HEK293 (cell line): ENCODE measurements at regions not wholly inside any gene's neighbourhood (a gene's known extent, or its start where the extent isn't known, plus 50 kb on each side); places are given as distances from the start of the nearest gene placed in this dataset.

Experiments
- CTCF ChIA-PET: fragments of 350-600 bp; formaldehyde crosslinking; extraction: SDS; loops from one replicate; lab custom pipeline; 2021; ENCODE audit warnings: antibody characterized with exemption; lab: Yijun Ruan, JAX
- POLR2A ChIA-PET: fragments of 300-600 bp; formaldehyde crosslinking; extraction: SDS; loops from one replicate; lab custom pipeline; 2020; ENCODE audit warnings: antibody characterized with exemption, inconsistent platforms; lab: Yijun Ruan, JAX
- H3K27ac ChIP-seq: fragments of 200-500 bp; sonication (Bioruptor generic); 2 replicates; pipeline ENCODE4 v1.5.1; 2014; ENCODE audit warnings: low read depth, low read length, control low read depth, inconsistent platforms; ENCODE audit errors: extremely low read depth
- H3K36me3 ChIP-seq, 2 experiments: fragments of 200-500 bp in 1 of 2; sonication (Bioruptor generic) in 1 of 2; 1 replicate in 1 of 2; 2 replicates in 1 of 2; pipeline ENCODE4 v1.5.1; 2014 to 2017; ENCODE audit warnings: inconsistent platforms in 2 of 2, low read length in 2 of 2; ENCODE audit not compliant: control insufficient read depth in 2 of 2, insufficient read depth in 1 of 2
- H3K4me1 ChIP-seq: fragments of 200-500 bp; sonication (Bioruptor generic); 2 replicates; pipeline ENCODE4 v1.5.1; 2014; ENCODE audit warnings: mild to moderate bottlenecking, low read length, inconsistent platforms; ENCODE audit not compliant: control insufficient read depth, insufficient read depth
- H3K4me3 ChIP-seq: 2 replicates; pipeline ENCODE4 v1.5.1; 2011; ENCODE audit warnings: low read depth, mild to moderate bottlenecking, control low read depth, low read length, moderate library complexity
- H3K9me3 ChIP-seq: fragments of 200-500 bp; sonication (Bioruptor generic); 2 replicates; pipeline ENCODE4 v1.5.1; 2014; ENCODE audit warnings: low read depth, low read length, inconsistent platforms; ENCODE audit not compliant: control insufficient read depth, insufficient read depth
- MZF1 ChIP-seq: fragments of 450-650 bp; formaldehyde crosslinking; IDR thresholded peaks from 2 replicates; pipeline ENCODE4 v1.5.1; 2017; ENCODE audit warnings: missing biosample characterization, missing genetic modification characterization, borderline replicate concordance
- SALL2 ChIP-seq: fragments of 450-650 bp; formaldehyde crosslinking; IDR thresholded peaks from 2 replicates; pipeline ENCODE4 v1.5.0; 2017; ENCODE audit warnings: missing biosample characterization, mild to moderate bottlenecking, missing genetic modification characterization, borderline replicate concordance
- SP7 ChIP-seq: fragments of 450-650 bp; formaldehyde crosslinking; IDR thresholded peaks from 2 replicates; pipeline ENCODE4 v1.5.1; 2016; ENCODE audit warnings: missing biosample characterization, missing genetic modification characterization
- TRIM28 ChIP-seq: IDR thresholded peaks from 2 replicates; pipeline ENCODE4 v1.6.1; 2011; ENCODE audit warnings: low read length, control low read depth, borderline replicate concordance
- ZNF157 ChIP-seq: fragments of 450-650 bp; formaldehyde crosslinking; IDR thresholded peaks from 2 replicates; pipeline ENCODE4 v1.5.1; 2016; ENCODE audit warnings: missing biosample characterization, missing genetic modification characterization
- ZNF202 ChIP-seq: fragments of 450-650 bp; formaldehyde crosslinking; IDR thresholded peaks from 2 replicates; pipeline ENCODE4 v1.5.1; 2016; ENCODE audit warnings: missing biosample characterization, missing genetic modification characterization, borderline replicate concordance
- ZNF26 ChIP-seq: fragments of 450-650 bp; formaldehyde crosslinking; IDR thresholded peaks from 2 replicates; pipeline ENCODE4 v1.5.1; 2016; ENCODE audit warnings: missing biosample characterization, missing genetic modification characterization
- ZNF404 ChIP-seq: fragments of 450-650 bp; formaldehyde crosslinking; IDR thresholded peaks from 2 replicates; pipeline ENCODE4 v1.5.1; 2017; ENCODE audit warnings: missing biosample characterization, missing genetic modification characterization
- ZNF433 ChIP-seq: fragments of 450-650 bp; formaldehyde crosslinking; IDR thresholded peaks from 2 replicates; pipeline ENCODE4 v1.5.1; 2016; ENCODE audit warnings: missing biosample characterization, missing genetic modification characterization, low read depth
- ZNF530 ChIP-seq: fragments of 450-650 bp; formaldehyde crosslinking; IDR thresholded peaks from 2 replicates; pipeline ENCODE4 v1.5.1; 2016; ENCODE audit warnings: low read depth, missing biosample characterization, missing genetic modification characterization
- ZNF585B ChIP-seq: fragments of 450-650 bp; formaldehyde crosslinking; IDR thresholded peaks from 2 replicates; pipeline ENCODE4 v1.5.1; 2016; ENCODE audit warnings: missing biosample characterization, missing genetic modification characterization
- ZNF600 ChIP-seq: fragments of 450-650 bp; formaldehyde crosslinking; IDR thresholded peaks from 2 replicates; pipeline ENCODE4 v1.5.1; 2016; ENCODE audit warnings: missing biosample characterization, missing genetic modification characterization
- ZNF707 ChIP-seq: fragments of 450-650 bp; formaldehyde crosslinking; IDR thresholded peaks from 2 replicates; pipeline ENCODE4 v1.5.1; 2016; ENCODE audit warnings: missing biosample characterization, missing genetic modification characterization
- ZSCAN16 ChIP-seq: fragments of 450-650 bp; formaldehyde crosslinking; IDR thresholded peaks from 2 replicates; pipeline ENCODE4 v1.5.1; 2016; ENCODE audit warnings: missing biosample characterization, missing genetic modification characterization
- ZSCAN18 ChIP-seq: fragments of 450-650 bp; formaldehyde crosslinking; IDR thresholded peaks from 2 replicates; pipeline ENCODE4 v1.5.1; 2016; ENCODE audit warnings: missing biosample characterization, missing genetic modification characterization
- ZSCAN4 ChIP-seq: fragments of 450-650 bp; formaldehyde crosslinking; IDR thresholded peaks from 2 replicates; pipeline ENCODE4 v1.5.1; 2017; ENCODE audit warnings: missing biosample characterization, missing genetic modification characterization
- ZSCAN5A ChIP-seq: fragments of 450-650 bp; formaldehyde crosslinking; IDR thresholded peaks from 2 replicates; pipeline ENCODE4 v1.5.1; 2016; ENCODE audit warnings: missing biosample characterization, missing genetic modification characterization
- ZXDB ChIP-seq: fragments of 450-650 bp; formaldehyde crosslinking; IDR thresholded peaks from 2 replicates; pipeline ENCODE4 v1.5.1; 2016; ENCODE audit warnings: missing biosample characterization, missing genetic modification characterization
- TF ChIP-seq, protein P1 (sequence below): fragments of 450-650 bp; IDR thresholded peaks from 2 replicates; pipeline ENCODE4 v1.5.1; 2018; ENCODE audit warnings: missing biosample characterization, mild to moderate bottlenecking, missing genetic modification characterization

- no peaks in the 10 kb centered on the region for H3K36me3 ChIP-seq
- CTCF ChIA-PET: no interaction called here
- no peaks in the 10 kb centered on the region for H3K9me3 ChIP-seq
- no peak overlapping the region for H3K27ac ChIP-seq
- H3K4me1 ChIP-seq: no peaks in the 10 kb centered on the region
- POLR2A ChIA-PET: no interaction called here
- TF ChIP-seq ZNF202 (tag by site-specific recombination) (no peak), MZF1 (tag by site-specific recombination) (no peak), ZSCAN16 (tag by site-specific recombination) (no peak), ZNF433 (tag by site-specific recombination) (no peak)
- TF ChIP-seq, protein P1, sequence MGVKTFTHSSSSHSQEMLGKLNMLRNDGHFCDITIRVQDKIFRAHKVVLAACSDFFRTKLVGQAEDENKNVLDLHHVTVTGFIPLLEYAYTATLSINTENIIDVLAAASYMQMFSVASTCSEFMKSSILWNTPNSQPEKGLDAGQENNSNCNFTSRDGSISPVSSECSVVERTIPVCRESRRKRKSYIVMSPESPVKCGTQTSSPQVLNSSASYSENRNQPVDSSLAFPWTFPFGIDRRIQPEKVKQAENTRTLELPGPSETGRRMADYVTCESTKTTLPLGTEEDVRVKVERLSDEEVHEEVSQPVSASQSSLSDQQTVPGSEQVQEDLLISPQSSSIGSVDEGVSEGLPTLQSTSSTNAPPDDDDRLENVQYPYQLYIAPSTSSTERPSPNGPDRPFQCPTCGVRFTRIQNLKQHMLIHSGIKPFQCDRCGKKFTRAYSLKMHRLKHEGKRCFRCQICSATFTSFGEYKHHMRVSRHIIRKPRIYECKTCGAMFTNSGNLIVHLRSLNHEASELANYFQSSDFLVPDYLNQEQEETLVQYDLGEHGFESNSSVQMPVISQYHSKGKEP: no peak
- no peak overlapping the region for H3K4me3 ChIP-seq
Measured at GRCh38 chr6:6412221-6412620, 91.8 kb upstream of the F13A1 start.

GRCh38 chr6:6412700-6413099 lies 92.2 kb upstream of the F13A1 start:
- ChIA-PET CTCF (no interaction called here), POLR2A (no interaction called here)
- Histone ChIP-seq H3K4me1 (no peaks in the 10 kb centered on the region), H3K9me3 (no peaks in the 10 kb centered on the region), H3K27ac (no peak overlapping the region), H3K4me3 (no peak overlapping the region), H3K36me3 (no peaks in the 10 kb centered on the region)
- TF ChIP-seq ZNF433 (tag by site-specific recombination) (no peak), ZXDB (tag by site-specific recombination) (no peak), ZSCAN16 (tag by site-specific recombination) (no peak)

DNA sequence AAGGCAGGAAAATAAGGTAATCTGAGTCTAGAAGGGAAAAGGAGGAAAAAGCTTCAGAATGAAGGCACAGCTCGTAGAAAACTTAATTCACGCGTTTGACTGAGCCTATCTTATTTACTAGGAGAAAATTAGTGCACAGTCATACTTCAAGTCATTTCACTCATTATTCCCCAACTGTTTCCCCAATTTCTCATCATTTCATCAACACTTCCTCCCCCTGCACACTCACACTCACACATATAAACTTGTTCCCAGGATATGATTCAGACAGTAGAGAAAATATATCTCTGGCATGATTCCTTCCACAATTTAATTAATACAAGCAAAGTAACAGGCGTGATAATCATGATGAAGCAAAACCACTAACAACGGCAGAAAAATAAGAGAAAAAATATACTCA lies 94.5 kb upstream of the F13A1 start:
- ChIA-PET CTCF (interaction anchor here (1.1 kb wide), 1 partner anchor 8 kb away, joined by 3 read pairs; no protein-coding TSS in a partner anchor), POLR2A (no interaction called here)
- Histone ChIP-seq H3K9me3 (no peaks in the 10 kb centered on the region), H3K36me3 (no peaks in the 10 kb centered on the region), H3K4me3 (no peak overlapping the region), H3K27ac (no peak overlapping the region), H3K4me1 (no peaks in the 10 kb centered on the region)
- TF ChIP-seq ZSCAN4 (tag by site-specific recombination) (no peak), ZNF600 (tag by site-specific recombination) (no peak), TRIM28 (no peak), ZNF585B (tag by site-specific recombination) (no peak), ZSCAN18 (tag by site-specific recombination) (no peak), SALL2 (no peak), ZNF530 (tag by site-specific recombination) (no peak), ZNF404 (tag by site-specific recombination) (no peak), ZNF157 (tag by site-specific recombination) (no peak), ZSCAN5A (tag by site-specific recombination) (no peak), ZNF707 (no peak), ZNF26 (tag by site-specific recombination) (no peak), SP7 (tag by site-specific recombination) (no peak)
- TF ChIP-seq, protein P1: no peak
